ENCODE measurements at regions not wholly inside any gene's neighbourhood (a gene's known extent, or its start where the extent isn't known, plus 50 kb on each side); places are given as distances from the start of the nearest gene placed in this dataset.

GRCh38 chr11:25449091-25449490 lies 882.8 kb upstream of the ANO3 start:
- TF ChIP-seq CTCF (IDR thresholded peaks at IDR 0.05) (no peak), POLR2A (IDR thresholded peaks at IDR 0.05) (no peak)

Data from adrenal gland (tissue), 5 donors.